ENCODE measurements at regions not wholly inside any gene's neighbourhood (a gene's known extent, or its start where the extent isn't known, plus 50 kb on each side); places are given as distances from the start of the nearest gene placed in this dataset.
A peak's percentile ranks its signal among the peaks of the same experiment; 100 is the strongest.

- peak; percentile 15 for DNase-seq
These were observed 218.5 kb upstream of the CIBAR2 start for GRCh38 chr16:85330694-85331188.

GRCh38 chr16:85331688-85332087 lies 219.4 kb upstream of the CIBAR2 start:
- no peak for DNase-seq

GRCh38 chr16:85332175-85332574 lies 219.9 kb upstream of the CIBAR2 start:
- no peak for DNase-seq

GRCh38 chr16:85333337-85333736 lies 221.1 kb upstream of the CIBAR2 start:
- DNase-seq = no peak

GRCh38 chr16:85333744-85334640 lies 221.7 kb upstream of the CIBAR2 start:
- DNase-seq = no peak

GRCh38 chr16:85334718-85335583 lies 222.7 kb upstream of the CIBAR2 start:
- DNase-seq = no peak

GRCh38 chr16:85335584-85336491 lies 223.6 kb upstream of the CIBAR2 start:
- DNase-seq = no peak

- DNase-seq = no peak
These were observed 225.8 kb upstream of the CIBAR2 start for GRCh38 chr16:85337910-85338637.

- no peak for DNase-seq
These were observed 226.3 kb upstream of the CIBAR2 start for GRCh38 chr16:85338638-85338982.

GRCh38 chr16:85338989-85339685 lies 226.9 kb upstream of the CIBAR2 start:
- no peak for DNase-seq

GRCh38 chr16:85341972-85342695 lies 229.9 kb upstream of the CIBAR2 start:
- DNase-seq = no peak

GRCh38 chr16:85344502-85345128 lies 232.3 kb upstream of the CIBAR2 start:
- DNase-seq = no peak

GRCh38 chr16:85345129-85345639 lies 232.9 kb upstream of the CIBAR2 start:
- DNase-seq = no peak

GRCh38 chr16:85346404-85347212 lies 234.3 kb upstream of the CIBAR2 start:
- DNase-seq = no peak

GRCh38 chr16:85347213-85347591 lies 234.9 kb upstream of the CIBAR2 start:
- no peak for DNase-seq

GRCh38 chr16:85348065-85348840 lies 236.0 kb upstream of the CIBAR2 start:
- no peak for DNase-seq

- DNase-seq = no peak
These were observed 236.7 kb upstream of the CIBAR2 start for GRCh38 chr16:85348911-85349334.

Data from DMS79 (cell line).